ENCODE measurements at regions not wholly inside any gene's neighbourhood (a gene's known extent, or its start where the extent isn't known, plus 50 kb on each side); places are given as distances from the start of the nearest gene placed in this dataset.

DNA sequence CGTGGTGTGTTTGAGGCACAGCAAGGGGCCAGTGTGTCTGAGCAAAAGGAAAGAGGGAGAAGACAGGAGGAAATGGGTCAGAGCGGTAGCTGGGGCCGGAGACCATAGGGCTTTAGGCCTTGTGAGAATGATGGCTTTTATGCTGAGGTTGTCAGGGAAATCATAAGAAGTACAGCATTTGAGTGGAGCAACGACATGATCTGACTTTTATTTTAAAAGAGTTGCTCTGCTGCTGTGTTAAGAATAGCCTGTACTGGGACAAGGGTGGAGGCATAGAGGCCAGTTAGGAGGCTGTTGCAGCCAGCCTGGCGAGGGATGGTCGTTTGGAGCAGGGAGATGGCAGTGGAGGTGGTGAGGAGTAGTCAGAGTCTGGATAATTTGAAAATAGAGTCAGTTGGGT, 174.3 kb downstream of the SNX10 start:
- POLR2A ChIA-PET = no interaction called here
- no peak for DNase-seq (ENCODE audit: extremely low spot score)
- TF ChIP-seq FOXA1 (IDR thresholded peaks at IDR 0.05) = no peak
- TF ChIP-seq NFRKB (IDR thresholded peaks at IDR 0.05) = no peak
- TF ChIP-seq, protein P1, sequence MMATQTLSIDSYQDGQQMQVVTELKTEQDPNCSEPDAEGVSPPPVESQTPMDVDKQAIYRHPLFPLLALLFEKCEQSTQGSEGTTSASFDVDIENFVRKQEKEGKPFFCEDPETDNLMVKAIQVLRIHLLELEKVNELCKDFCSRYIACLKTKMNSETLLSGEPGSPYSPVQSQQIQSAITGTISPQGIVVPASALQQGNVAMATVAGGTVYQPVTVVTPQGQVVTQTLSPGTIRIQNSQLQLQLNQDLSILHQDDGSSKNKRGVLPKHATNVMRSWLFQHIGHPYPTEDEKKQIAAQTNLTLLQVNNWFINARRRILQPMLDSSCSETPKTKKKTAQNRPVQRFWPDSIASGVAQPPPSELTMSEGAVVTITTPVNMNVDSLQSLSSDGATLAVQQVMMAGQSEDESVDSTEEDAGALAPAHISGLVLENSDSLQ (IDR thresholded peaks at IDR 0.05) = no peak
- no peak for TF ChIP-seq FOXM1 (IDR thresholded peaks at IDR 0.05; ENCODE audit: borderline replicate concordance)
- no peak for TF ChIP-seq SP1 (IDR thresholded peaks at IDR 0.05)
- no peak for TF ChIP-seq CTBP1 (IDR thresholded peaks at IDR 0.05; ENCODE audit: borderline replicate concordance)
- no peak for TF ChIP-seq L3MBTL2 (conservative IDR thresholded peaks at IDR 0.05)
- no peak for TF ChIP-seq BHLHE40 (IDR thresholded peaks at IDR 0.05; ENCODE audit: borderline replicate concordance)
- TF ChIP-seq SUZ12 (IDR thresholded peaks at IDR 0.05) = no peak
- TF ChIP-seq TARDBP (IDR thresholded peaks at IDR 0.05) = no peak
- TF ChIP-seq ARNT (IDR thresholded peaks at IDR 0.05) = no peak
- CTCF ChIA-PET = no interaction called here

DNA sequence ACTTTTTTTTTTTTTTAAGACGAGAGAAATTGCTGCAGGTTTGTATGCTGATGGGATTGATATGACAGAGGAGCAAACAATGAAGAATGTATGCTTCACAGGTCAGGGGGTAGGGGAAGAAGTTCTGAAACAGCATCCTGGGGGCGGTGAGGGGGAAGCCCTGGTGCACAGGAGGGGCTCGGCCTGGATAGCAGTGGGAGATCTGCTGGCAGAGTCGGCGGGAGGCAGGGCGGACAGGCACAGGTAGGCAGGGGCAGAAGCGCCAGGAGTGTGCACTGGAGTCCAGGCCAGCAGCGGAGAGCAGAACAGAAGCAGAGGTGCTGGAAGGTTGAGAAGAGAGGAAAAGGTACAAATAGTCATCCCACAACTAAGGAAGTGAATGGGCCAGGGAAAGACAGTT, 175.4 kb downstream of the SNX10 start:
- no peak for TF ChIP-seq FOXM1 (IDR thresholded peaks at IDR 0.05; ENCODE audit: borderline replicate concordance)
- TF ChIP-seq ZNF384 (IDR thresholded peaks at IDR 0.05) = no peak
- POLR2A ChIA-PET = no interaction called here
- no peak for DNase-seq (ENCODE audit: extremely low spot score)
- CTCF ChIA-PET = interaction anchor here (1.0 kb wide), 1 partner anchor 7 kb away, joined by 3 read pairs; no protein-coding TSS in a partner anchor

DNA sequence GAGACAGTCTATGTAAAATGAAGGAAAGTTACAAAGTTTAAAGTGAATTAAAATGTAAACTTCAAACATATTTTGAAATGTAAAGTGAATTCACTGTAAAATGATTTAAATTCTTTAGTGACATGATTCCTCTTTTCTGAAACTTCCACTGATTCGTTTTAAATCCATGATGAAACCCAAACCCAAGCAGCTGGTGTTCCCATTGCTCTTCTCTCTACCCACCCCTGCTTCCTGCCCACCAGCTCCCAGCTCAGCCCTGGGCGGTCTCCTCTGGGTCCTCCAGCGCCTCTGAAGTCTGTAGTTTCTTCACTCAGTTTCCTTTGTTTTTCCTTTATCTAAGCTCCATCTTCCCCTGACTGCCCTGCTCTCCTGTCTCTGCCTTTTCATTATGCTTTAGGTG, 175.9 kb downstream of the SNX10 start:
- DNase-seq (ENCODE audit: extremely low spot score) = no peak
- POLR2A ChIA-PET = no interaction called here
- TF ChIP-seq ELF4 (IDR thresholded peaks at IDR 0.05) (no peak), CTBP1 (IDR thresholded peaks at IDR 0.05; ENCODE audit: borderline replicate concordance) (no peak), FOXA1 (IDR thresholded peaks at IDR 0.05) (no peak), FOXK2 (IDR thresholded peaks at IDR 0.05) (no peak), FOXM1 (IDR thresholded peaks at IDR 0.05; ENCODE audit: borderline replicate concordance) (no peak), LEF1 (IDR thresholded peaks at IDR 0.05; ENCODE audit: borderline replicate concordance) (no peak), NFRKB (IDR thresholded peaks at IDR 0.05) (no peak), L3MBTL2 (conservative IDR thresholded peaks at IDR 0.05) (no peak), HDGF (IDR thresholded peaks at IDR 0.05; ENCODE audit: borderline replicate concordance) (no peak), SUZ12 (IDR thresholded peaks at IDR 0.05) (no peak), BHLHE40 (IDR thresholded peaks at IDR 0.05; ENCODE audit: borderline replicate concordance) (no peak), ARNT (IDR thresholded peaks at IDR 0.05) (no peak), ZNF384 (IDR thresholded peaks at IDR 0.05) (no peak), SP1 (IDR thresholded peaks at IDR 0.05) (no peak), TARDBP (IDR thresholded peaks at IDR 0.05) (no peak)
- TF ChIP-seq, protein P1 (IDR thresholded peaks at IDR 0.05) = no peak
- CTCF ChIA-PET = interaction anchor here (1.0 kb wide), 1 partner anchor 8 kb away, joined by 3 read pairs; no protein-coding TSS in a partner anchor

DNA sequence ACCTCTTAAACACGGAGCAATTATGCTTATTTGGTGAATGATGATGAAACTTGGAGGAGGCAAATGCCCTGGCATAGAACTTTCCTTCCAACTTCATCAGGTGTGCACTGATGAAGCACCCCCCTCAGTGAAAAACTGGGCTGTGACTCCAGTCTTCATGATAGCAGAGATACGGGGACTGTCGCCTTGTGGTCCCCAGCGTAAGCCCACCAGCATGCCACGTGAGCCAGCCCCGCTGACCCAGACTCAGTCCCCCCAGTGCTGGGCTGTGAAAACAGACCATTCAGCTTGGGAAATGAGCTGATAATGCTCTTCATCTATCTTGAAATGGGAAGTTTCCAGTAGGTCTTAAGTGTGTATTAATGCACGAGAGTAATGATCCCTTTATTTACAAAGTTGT, 177.0 kb downstream of the SNX10 start:
- DNase-seq (ENCODE audit: extremely low spot score) = no peak
- CTCF ChIA-PET = no interaction called here
- POLR2A ChIA-PET = no interaction called here
- no peak for TF ChIP-seq FOXM1 (IDR thresholded peaks at IDR 0.05; ENCODE audit: borderline replicate concordance)
- no peak for TF ChIP-seq CTBP1 (IDR thresholded peaks at IDR 0.05; ENCODE audit: borderline replicate concordance)
- TF ChIP-seq TARDBP (IDR thresholded peaks at IDR 0.05) = no peak
- TF ChIP-seq HDGF (IDR thresholded peaks at IDR 0.05; ENCODE audit: borderline replicate concordance) = no peak
- TF ChIP-seq, protein P1 (IDR thresholded peaks at IDR 0.05) = no peak
- TF ChIP-seq FOXA1 (IDR thresholded peaks at IDR 0.05) = no peak
- no peak for TF ChIP-seq SUZ12 (IDR thresholded peaks at IDR 0.05)
- TF ChIP-seq LEF1 (IDR thresholded peaks at IDR 0.05; ENCODE audit: borderline replicate concordance) = no peak

DNA sequence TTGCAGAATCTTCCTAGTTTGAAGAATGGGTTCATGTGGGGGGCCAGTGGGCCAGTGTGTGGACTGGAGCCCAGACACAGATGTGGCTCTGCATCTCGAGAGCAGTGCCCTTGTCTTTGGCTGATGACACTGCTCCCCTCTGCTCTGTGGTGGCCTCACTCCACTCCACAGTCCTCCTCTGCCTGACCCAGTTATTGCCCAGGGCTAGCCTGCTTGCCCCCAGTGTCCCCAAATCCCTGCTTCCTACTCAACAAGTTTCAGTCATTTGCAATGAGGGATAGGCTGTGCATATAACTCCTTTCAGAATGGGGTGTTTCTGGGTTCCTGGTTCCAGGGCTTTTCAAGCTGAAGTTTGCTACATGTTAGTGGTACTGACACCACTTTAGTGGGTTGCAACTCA, 177.5 kb downstream of the SNX10 start:
- POLR2A ChIA-PET = no interaction called here
- DNase-seq (ENCODE audit: extremely low spot score) = no peak
- CTCF ChIA-PET = interaction anchor here (0.6 kb wide), 1 partner anchor 29 kb away, joined by 3 read pairs; no protein-coding TSS in a partner anchor
- no peak for TF ChIP-seq LEF1 (IDR thresholded peaks at IDR 0.05; ENCODE audit: borderline replicate concordance)
- no peak for TF ChIP-seq SP1 (IDR thresholded peaks at IDR 0.05)
- TF ChIP-seq L3MBTL2 (conservative IDR thresholded peaks at IDR 0.05) = no peak
- TF ChIP-seq FOXK2 (IDR thresholded peaks at IDR 0.05) = no peak

DNA sequence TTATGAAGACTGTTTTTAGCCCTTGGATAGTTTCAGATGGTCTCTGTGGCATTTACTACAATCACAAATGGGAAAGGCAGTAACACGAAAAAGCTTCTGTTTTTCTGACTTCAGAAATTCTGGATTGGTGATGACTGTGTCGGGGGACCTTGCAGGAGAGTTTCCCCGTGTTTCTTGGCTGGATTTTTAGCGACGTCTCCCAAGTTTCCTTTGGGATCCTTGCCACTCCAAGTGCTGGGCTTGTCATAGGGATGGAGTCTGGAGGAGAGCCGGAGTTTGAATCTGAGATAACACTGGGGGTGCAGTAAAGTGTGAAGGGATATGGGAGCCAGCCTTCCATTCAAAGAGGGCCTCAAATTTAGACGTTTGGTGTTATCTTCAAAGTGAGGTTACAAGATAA, 179.0 kb downstream of the SNX10 start:
- DNase-seq (ENCODE audit: extremely low spot score) = no peak
- ChIA-PET POLR2A (no interaction called here), CTCF (no interaction called here)
- TF ChIP-seq, protein P1 (IDR thresholded peaks at IDR 0.05) = no peak
- TF ChIP-seq SP1 (IDR thresholded peaks at IDR 0.05) (no peak), L3MBTL2 (conservative IDR thresholded peaks at IDR 0.05) (no peak), LEF1 (IDR thresholded peaks at IDR 0.05; ENCODE audit: borderline replicate concordance) (no peak), ZNF384 (IDR thresholded peaks at IDR 0.05) (no peak), ARNT (IDR thresholded peaks at IDR 0.05) (no peak), BHLHE40 (IDR thresholded peaks at IDR 0.05; ENCODE audit: borderline replicate concordance) (no peak), TARDBP (IDR thresholded peaks at IDR 0.05) (no peak), FOXK2 (IDR thresholded peaks at IDR 0.05) (no peak), NFRKB (IDR thresholded peaks at IDR 0.05) (no peak), FOXA1 (IDR thresholded peaks at IDR 0.05) (no peak), FOXM1 (IDR thresholded peaks at IDR 0.05; ENCODE audit: borderline replicate concordance) (no peak), HDGF (IDR thresholded peaks at IDR 0.05; ENCODE audit: borderline replicate concordance) (no peak), SUZ12 (IDR thresholded peaks at IDR 0.05) (no peak), ELF4 (IDR thresholded peaks at IDR 0.05) (no peak), CTBP1 (IDR thresholded peaks at IDR 0.05; ENCODE audit: borderline replicate concordance) (no peak)

All from HEK293T (cell line).